ENCODE measurements at regions not wholly inside any gene's neighbourhood (a gene's known extent, or its start where the extent isn't known, plus 50 kb on each side); places are given as distances from the start of the nearest gene placed in this dataset.
"Not testable (repeated sequence)": the region's sequence is repeated elsewhere in the genome, so short reads cannot be mapped to it uniquely, and the experiment has no call there.

DNA sequence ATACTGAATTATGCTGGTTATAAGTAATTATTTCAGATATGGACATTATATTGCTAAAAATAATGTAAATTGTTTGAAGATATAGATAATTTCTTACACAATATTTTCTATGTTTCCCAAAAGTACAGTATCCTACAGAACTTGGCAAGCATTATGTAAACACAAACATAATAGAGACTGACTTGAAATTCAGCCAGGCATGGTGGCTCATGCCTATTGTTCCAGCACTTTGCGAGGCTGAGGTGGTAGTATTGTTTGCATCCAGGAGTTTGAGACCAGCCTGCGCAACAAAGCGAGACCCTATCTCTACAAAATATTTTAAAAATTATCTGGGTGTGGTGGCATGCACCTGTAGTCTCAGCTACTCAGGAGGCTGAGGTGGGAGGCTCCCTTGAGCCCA is 1300.5 kb upstream of the DDX18 start:
- no peaks in the 10 kb centered on the region for H3K27me3 Mint-ChIP-seq (ENCODE audit: low read depth)
- TF ChIP-seq CTCF (conservative IDR thresholded peaks at IDR 0.05) = no peak
- no peaks in the 10 kb centered on the region for H3K4me1 Mint-ChIP-seq
- peaks cover 4% of the 10 kb centered on the region for H3K9me3 Mint-ChIP-seq
- DNase-seq (ENCODE audit: low read depth, low spot score) = no peak
- no peak overlapping the region for H3K4me3 Mint-ChIP-seq
- no peaks in the 10 kb centered on the region for H3K36me3 Mint-ChIP-seq (ENCODE audit: low read depth)
- no peak overlapping the region for H3K27ac Mint-ChIP-seq (ENCODE audit: unreplicated experiment)

DNA sequence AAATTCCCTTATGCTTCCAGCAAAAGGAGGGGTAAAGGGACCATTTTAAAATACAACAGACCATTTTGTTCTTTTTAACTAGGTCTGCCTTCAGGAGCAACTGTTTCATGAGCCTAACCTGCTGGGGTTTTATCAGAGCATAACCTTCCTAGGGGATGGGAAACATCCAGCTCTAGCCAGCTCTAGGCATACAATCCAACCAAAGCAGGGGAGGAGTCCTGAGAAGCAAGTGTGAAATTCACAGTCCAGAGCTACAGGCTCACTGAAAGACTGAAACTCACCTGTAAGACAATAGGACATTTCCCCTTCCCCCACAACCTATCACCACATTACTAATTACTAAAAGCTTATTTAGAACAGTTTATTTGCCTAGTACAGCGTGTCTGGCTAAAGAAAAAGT is 1296.6 kb upstream of the DDX18 start:
- H3K4me1 Mint-ChIP-seq = no peaks in the 10 kb centered on the region
- TF ChIP-seq CTCF (conservative IDR thresholded peaks at IDR 0.05) = no peak
- H3K27ac Mint-ChIP-seq (ENCODE audit: unreplicated experiment) = no peak overlapping the region
- peaks cover 11% of the 10 kb centered on the region for H3K9me3 Mint-ChIP-seq
- no peak overlapping the region for H3K4me3 Mint-ChIP-seq
- no peak for DNase-seq (ENCODE audit: low read depth, low spot score)
- peaks cover 3% of the 10 kb centered on the region for H3K36me3 Mint-ChIP-seq (ENCODE audit: low read depth)
- peaks cover 3% of the 10 kb centered on the region for H3K27me3 Mint-ChIP-seq (ENCODE audit: low read depth)

DNA sequence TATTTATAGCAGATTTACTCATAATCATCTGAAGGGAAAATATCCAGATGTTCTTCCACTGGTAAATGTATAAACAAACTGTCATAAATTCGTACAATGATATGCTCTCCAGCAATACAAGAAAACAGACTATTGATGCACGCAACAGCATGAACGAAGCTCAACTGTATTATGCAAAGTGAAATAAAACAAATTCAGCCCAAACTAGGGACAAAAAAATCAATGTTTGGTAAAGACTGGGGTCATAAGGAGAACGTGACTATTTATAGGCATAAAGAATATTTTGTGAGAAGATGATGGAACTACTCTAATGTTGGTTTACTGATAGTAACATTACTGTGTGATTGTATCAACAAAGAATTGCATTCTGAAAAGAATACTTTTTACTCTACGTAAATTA is 1276.7 kb upstream of the DDX18 start:
- Mint-ChIP-seq H3K36me3 (ENCODE audit: low read depth) (peaks cover under 1% of the 10 kb centered on the region), H3K4me1 (no peaks in the 10 kb centered on the region), H3K27me3 (ENCODE audit: low read depth) (no peaks in the 10 kb centered on the region), H3K9me3 (peaks cover 9% of the 10 kb centered on the region), H3K4me3 (no peak overlapping the region), H3K27ac (ENCODE audit: unreplicated experiment) (peak overlapping the region; percentile 63)
- no peak for DNase-seq (ENCODE audit: low read depth, low spot score)
- no peak for TF ChIP-seq CTCF (conservative IDR thresholded peaks at IDR 0.05)

GRCh38 chr2:116545286-116546068 is 1269.0 kb upstream of the DDX18 start:
- no peak overlapping the region for H3K4me3 Mint-ChIP-seq
- no peaks in the 10 kb centered on the region for H3K27me3 Mint-ChIP-seq (ENCODE audit: low read depth)
- peaks cover 3% of the 10 kb centered on the region for H3K36me3 Mint-ChIP-seq (ENCODE audit: low read depth)
- DNase-seq (ENCODE audit: low read depth, low spot score) = no peak
- H3K27ac Mint-ChIP-seq (ENCODE audit: unreplicated experiment) = no peak overlapping the region
- H3K4me1 Mint-ChIP-seq = no peaks in the 10 kb centered on the region
- TF ChIP-seq CTCF (conservative IDR thresholded peaks at IDR 0.05) = no peak
- H3K9me3 Mint-ChIP-seq = peaks cover 13% of the 10 kb centered on the region

DNA sequence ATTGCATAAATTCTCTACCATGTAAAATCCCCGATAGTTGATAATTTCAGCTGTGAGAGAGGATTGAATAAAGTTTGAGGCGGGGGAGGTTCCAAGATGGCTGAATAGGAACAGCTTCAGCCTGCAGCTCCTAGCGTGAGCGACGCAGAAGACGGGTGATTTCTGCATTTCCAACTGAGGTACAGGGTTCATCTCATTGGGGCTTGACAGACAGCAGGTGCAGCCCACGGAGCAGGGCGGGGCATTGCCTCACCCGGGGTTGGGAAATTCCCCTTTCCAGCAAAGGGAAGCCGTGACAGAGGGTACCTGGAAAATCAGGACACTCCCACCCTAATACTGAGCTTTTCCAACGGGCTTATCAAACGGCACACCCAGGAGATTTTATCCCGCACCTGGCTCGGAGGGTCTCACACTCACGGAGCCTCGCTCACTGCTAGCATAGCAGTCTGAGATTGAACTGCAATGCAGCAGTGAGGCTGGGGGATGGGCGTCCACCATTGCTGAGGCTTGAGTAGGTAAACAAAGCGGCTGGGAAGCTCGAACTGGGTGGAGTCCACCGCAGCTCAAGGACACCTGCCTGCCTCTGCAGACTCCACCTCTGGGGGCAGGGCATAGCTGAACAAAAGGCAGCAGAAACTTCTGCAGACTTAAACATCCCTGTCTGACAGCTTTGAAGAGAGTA is 1261.6 kb upstream of the DDX18 start:
- H3K4me1 Mint-ChIP-seq; H3K9me3 Mint-ChIP-seq; H3K4me3 Mint-ChIP-seq; H3K27ac Mint-ChIP-seq (ENCODE audit: unreplicated experiment); DNase-seq (ENCODE audit: low read depth, low spot score); H3K36me3 Mint-ChIP-seq (ENCODE audit: low read depth); H3K27me3 Mint-ChIP-seq (ENCODE audit: low read depth): not testable (repeated sequence)

- no peak overlapping the region for H3K27ac Mint-ChIP-seq (ENCODE audit: unreplicated experiment)
These were observed 1234.3 kb upstream of the DDX18 start for GRCh38 chr2:116580209-116580608.

More at GRCh38 chr2:116580209-116580608, 1234.3 kb upstream of the DDX18 start:
- no peaks in the 10 kb centered on the region for H3K27me3 Mint-ChIP-seq (ENCODE audit: low read depth)
- TF ChIP-seq CTCF (conservative IDR thresholded peaks at IDR 0.05) = no peak
- no peaks in the 10 kb centered on the region for H3K36me3 Mint-ChIP-seq (ENCODE audit: low read depth)
- H3K9me3 Mint-ChIP-seq = peaks cover 2% of the 10 kb centered on the region
- no peak for DNase-seq (ENCODE audit: low read depth, low spot score)
- no peak overlapping the region for H3K4me3 Mint-ChIP-seq
- H3K4me1 Mint-ChIP-seq = peaks cover 5% of the 10 kb centered on the region
